GM06990 (cell line): ENCODE measurements at regions not wholly inside any gene's neighbourhood (a gene's known extent, or its start where the extent isn't known, plus 50 kb on each side); places are given as distances from the start of the nearest gene placed in this dataset.

Experiments
- DNase-seq: peaks from one replicate; pipeline ENCODE4 v3.0.0-alpha.2; 2011; ENCODE audit not compliant: insufficient read length; ENCODE audit errors: extremely low read depth
- H3K27me3 ChIP-seq: replicated peaks from 2 replicates; pipeline ENCODE4 v1.6.0; 2011; ENCODE audit warnings: low read length; ENCODE audit not compliant: control insufficient read depth, insufficient read depth
- H3K36me3 ChIP-seq: 2 replicates; pipeline ENCODE4 v1.5.1; 2011; ENCODE audit warnings: low read length; ENCODE audit not compliant: control insufficient read depth, insufficient read depth
- H3K4me3 ChIP-seq: replicated peaks from 2 replicates; pipeline ENCODE4 v1.5.1; 2011; ENCODE audit warnings: low read depth, mild to moderate bottlenecking, control low read depth, low read length
- CTCF ChIP-seq: IDR thresholded peaks from 2 replicates; pipeline ENCODE4 v1.5.1; 2011; ENCODE audit warnings: low read length, control low read depth, mild to moderate bottlenecking, inconsistent platforms; ENCODE audit not compliant: insufficient read depth, poor library complexity, severe bottlenecking

DNA sequence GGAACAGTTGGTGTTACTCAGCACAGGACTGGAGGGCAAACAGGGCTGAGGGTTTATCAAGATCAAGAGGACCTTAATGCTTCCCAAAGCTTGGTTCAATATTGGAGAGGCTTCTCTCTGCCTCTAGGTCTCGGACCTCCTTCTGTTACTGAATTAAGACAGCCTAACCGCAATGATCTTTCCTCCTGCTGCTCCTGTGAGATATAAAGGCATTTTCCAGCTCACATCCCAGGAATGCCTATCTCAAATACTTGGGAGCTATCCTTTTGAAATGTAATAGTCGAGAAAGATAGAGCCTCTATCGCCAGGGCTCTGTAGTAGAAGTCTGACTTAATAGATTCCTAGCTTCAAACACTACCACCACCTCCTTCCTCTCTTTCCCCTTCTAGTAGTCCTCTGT lies 1475.0 kb downstream of the SLITRK1 start:
- Histone ChIP-seq H3K27me3 (no peaks in the 10 kb centered on the region), H3K36me3 (no peaks in the 10 kb centered on the region), H3K4me3 (no peak overlapping the region)
- no peak for TF ChIP-seq CTCF
- DNase-seq: no peak

DNA sequence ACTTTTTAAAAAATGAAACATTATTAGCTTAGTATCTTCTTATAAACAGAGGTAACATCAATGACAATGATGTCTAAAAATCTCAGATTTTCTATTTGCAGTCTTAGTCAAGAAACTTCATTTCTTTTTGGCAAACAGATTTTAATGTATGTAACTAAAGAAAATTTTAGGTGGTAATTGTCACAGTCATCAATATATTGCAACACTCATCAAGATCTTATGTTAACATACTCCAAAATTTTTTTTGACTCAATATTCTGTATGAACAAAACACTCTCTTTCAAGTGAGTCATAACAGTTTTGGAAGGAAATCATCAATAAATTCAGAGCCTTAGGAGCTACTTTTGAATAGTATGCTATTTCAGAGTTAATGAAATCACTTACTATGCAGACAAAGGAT lies 1507.6 kb downstream of the SLITRK1 start:
- Histone ChIP-seq H3K4me3 (no peak overlapping the region), H3K27me3 (no peaks in the 10 kb centered on the region), H3K36me3 (no peaks in the 10 kb centered on the region)
- DNase-seq: no peak
- no peak for TF ChIP-seq CTCF

DNA sequence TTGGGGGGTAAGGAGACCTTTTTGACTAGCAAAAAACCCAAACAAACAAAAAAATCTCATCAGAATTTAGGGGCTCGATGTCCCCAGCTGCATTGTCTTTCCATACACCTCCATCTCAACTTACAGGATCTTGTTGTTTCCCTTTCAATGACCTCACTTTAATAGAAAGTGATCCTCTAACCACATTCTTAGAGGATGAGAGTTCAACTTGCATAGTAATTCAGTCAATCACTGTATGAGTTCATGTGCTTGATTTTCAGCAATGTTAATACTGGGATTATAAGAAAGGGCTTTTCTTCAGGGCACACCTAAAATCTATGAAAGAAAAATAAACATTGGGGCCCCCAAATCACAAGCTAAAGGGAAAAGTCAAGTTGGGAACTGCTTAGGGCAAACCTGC lies 1512.0 kb downstream of the SLITRK1 start:
- H3K27me3 ChIP-seq: no peaks in the 10 kb centered on the region
- H3K4me3 ChIP-seq: no peak overlapping the region
- no peak for DNase-seq
- no peaks in the 10 kb centered on the region for H3K36me3 ChIP-seq
- TF ChIP-seq CTCF: no peak

- no peak overlapping the region for H3K4me3 ChIP-seq
- no peak for TF ChIP-seq CTCF
- H3K27me3 ChIP-seq: no peaks in the 10 kb centered on the region
- H3K36me3 ChIP-seq: no peaks in the 10 kb centered on the region
- DNase-seq: no peak
These were observed 1517.7 kb downstream of the SLITRK1 start for GRCh38 chr13:82364525-82364924.

DNA sequence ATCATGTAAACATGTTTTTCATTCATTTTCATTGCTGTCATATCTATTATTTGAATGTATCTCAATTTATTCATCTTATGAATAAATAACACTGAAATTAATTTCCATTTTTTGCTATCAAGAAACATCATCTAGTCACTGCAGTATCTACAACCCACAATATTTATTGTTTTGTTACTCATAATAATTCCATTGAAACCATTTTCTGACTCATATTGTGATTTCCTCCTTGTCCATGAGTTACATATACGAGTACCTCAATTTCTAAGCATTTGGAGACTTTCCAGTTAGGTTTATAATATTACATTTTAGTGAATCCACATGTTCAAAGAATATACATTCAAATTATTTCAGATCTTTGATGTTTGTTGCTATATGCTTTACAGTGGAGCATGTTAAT lies 1524.0 kb downstream of the SLITRK1 start:
- no peaks in the 10 kb centered on the region for H3K27me3 ChIP-seq
- no peaks in the 10 kb centered on the region for H3K36me3 ChIP-seq
- TF ChIP-seq CTCF: no peak
- H3K4me3 ChIP-seq: no peak overlapping the region
- DNase-seq: no peak

- no peaks in the 10 kb centered on the region for H3K27me3 ChIP-seq
- TF ChIP-seq CTCF: no peak
- DNase-seq: no peak
- no peak overlapping the region for H3K4me3 ChIP-seq
- H3K36me3 ChIP-seq: no peaks in the 10 kb centered on the region
These were observed 1525.4 kb downstream of the SLITRK1 start for GRCh38 chr13:82356667-82357410.
